Astrocyte (in vitro differentiated cells and primary cell): ENCODE measurements at regions not wholly inside any gene's neighbourhood (a gene's known extent, or its start where the extent isn't known, plus 50 kb on each side); places are given as distances from the start of the nearest gene placed in this dataset.
"Not testable (repeated sequence)": the region's sequence is repeated elsewhere in the genome, so short reads cannot be mapped to it uniquely, and the experiment has no call there.

Experiments used
- DNase-seq: peaks from one replicate; pipeline ENCODE4 v3.0.0-alpha.2; 2010; ENCODE audit warnings: low read depth
- FAIRE-seq: peaks from 2 replicates; lab custom pipeline; 2011; peaks lifted over from hg19 to GRCh38; lab: Jason Lieb, UNC
- H2AFZ ChIP-seq: 2 replicates; pipeline ENCODE4 v1.6.0; 2012; ENCODE audit warnings: low read depth, low read length, inconsistent platforms
- H3K27ac ChIP-seq: 2 replicates; pipeline ENCODE4 v1.5.1; 2011; ENCODE audit warnings: low read depth, low read length, inconsistent platforms
- H3K27me3 ChIP-seq: 2 replicates; pipeline ENCODE4 v1.6.0; 2011; ENCODE audit warnings: low read length, inconsistent platforms; ENCODE audit not compliant: insufficient read depth
- H3K36me3 ChIP-seq: 2 replicates; pipeline ENCODE4 v1.5.1; 2011; ENCODE audit warnings: low read length, inconsistent platforms; ENCODE audit not compliant: insufficient read depth
- H3K4me1 ChIP-seq: 2 replicates; pipeline ENCODE4 v1.5.1; 2011; ENCODE audit warnings: low read length, inconsistent platforms; ENCODE audit not compliant: insufficient read depth
- H3K4me2 ChIP-seq: 2 replicates; pipeline ENCODE4 v1.6.0; 2012; ENCODE audit warnings: low read length, inconsistent platforms
- H3K4me3 ChIP-seq: 2 replicates; pipeline ENCODE4 v1.5.1; 2011; ENCODE audit warnings: low read depth, mild to moderate bottlenecking, low read length, inconsistent platforms; ENCODE audit not compliant: insufficient read depth
- H3K79me2 ChIP-seq: 2 replicates; pipeline ENCODE4 v1.6.0; 2012; ENCODE audit warnings: mild to moderate bottlenecking, low read length, inconsistent platforms; ENCODE audit not compliant: insufficient read depth
- H3K9ac ChIP-seq: 2 replicates; pipeline ENCODE4 v1.6.0; 2012; ENCODE audit warnings: mild to moderate bottlenecking, low read length, inconsistent platforms
- H3K9me3 ChIP-seq: 2 replicates; pipeline ENCODE4 v1.5.1; 2012; ENCODE audit warnings: low read depth, mild to moderate bottlenecking, low read length, inconsistent platforms; ENCODE audit not compliant: insufficient read depth
- H4K20me1 ChIP-seq: 2 replicates; pipeline ENCODE4 v1.6.0; 2012; ENCODE audit warnings: low read length, inconsistent platforms; ENCODE audit not compliant: insufficient read depth
- H3K27ac Mint-ChIP-seq: one replicate; pipeline ENCODE4 v1.8.0; 2021; ENCODE audit warnings: mild to moderate bottlenecking, mixed read lengths; ENCODE audit not compliant: unreplicated experiment
- H3K27me3 Mint-ChIP-seq: one replicate; pipeline ENCODE4 v1.8.0; 2021; ENCODE audit warnings: low read depth, mixed read lengths; ENCODE audit not compliant: unreplicated experiment
- H3K36me3 Mint-ChIP-seq: one replicate; pipeline ENCODE4 v1.8.0; 2021; ENCODE audit warnings: low read depth, mixed read lengths; ENCODE audit not compliant: unreplicated experiment
- H3K4me1 Mint-ChIP-seq: one replicate; pipeline ENCODE4 v1.8.0; 2021; ENCODE audit warnings: low read depth, mixed read lengths; ENCODE audit not compliant: unreplicated experiment
- H3K4me3 Mint-ChIP-seq: one replicate; pipeline ENCODE4 v1.8.0; 2021; ENCODE audit warnings: mild to moderate bottlenecking, moderate library complexity, mixed read lengths; ENCODE audit not compliant: unreplicated experiment
- H3K9me3 Mint-ChIP-seq: one replicate; pipeline ENCODE4 v1.8.0; 2021; ENCODE audit warnings: mild to moderate bottlenecking, mixed read lengths; ENCODE audit not compliant: unreplicated experiment

GRCh38 chr12:9418669-9419041 lies 189.1 kb downstream of the KLRB1 start:
- H3K4me3 ChIP-seq, H3K9me3 ChIP-seq, H3K4me1 ChIP-seq, H3K4me1 Mint-ChIP-seq, H3K9ac ChIP-seq, H3K36me3 ChIP-seq, H3K4me2 ChIP-seq, H3K36me3 Mint-ChIP-seq, H3K27ac ChIP-seq, DNase-seq, H4K20me1 ChIP-seq, H3K79me2 ChIP-seq, H3K27me3 ChIP-seq, H3K27ac Mint-ChIP-seq, H3K4me3 Mint-ChIP-seq, H2AFZ ChIP-seq, FAIRE-seq, H3K9me3 Mint-ChIP-seq, H3K27me3 Mint-ChIP-seq: not testable (repeated sequence)

DNA sequence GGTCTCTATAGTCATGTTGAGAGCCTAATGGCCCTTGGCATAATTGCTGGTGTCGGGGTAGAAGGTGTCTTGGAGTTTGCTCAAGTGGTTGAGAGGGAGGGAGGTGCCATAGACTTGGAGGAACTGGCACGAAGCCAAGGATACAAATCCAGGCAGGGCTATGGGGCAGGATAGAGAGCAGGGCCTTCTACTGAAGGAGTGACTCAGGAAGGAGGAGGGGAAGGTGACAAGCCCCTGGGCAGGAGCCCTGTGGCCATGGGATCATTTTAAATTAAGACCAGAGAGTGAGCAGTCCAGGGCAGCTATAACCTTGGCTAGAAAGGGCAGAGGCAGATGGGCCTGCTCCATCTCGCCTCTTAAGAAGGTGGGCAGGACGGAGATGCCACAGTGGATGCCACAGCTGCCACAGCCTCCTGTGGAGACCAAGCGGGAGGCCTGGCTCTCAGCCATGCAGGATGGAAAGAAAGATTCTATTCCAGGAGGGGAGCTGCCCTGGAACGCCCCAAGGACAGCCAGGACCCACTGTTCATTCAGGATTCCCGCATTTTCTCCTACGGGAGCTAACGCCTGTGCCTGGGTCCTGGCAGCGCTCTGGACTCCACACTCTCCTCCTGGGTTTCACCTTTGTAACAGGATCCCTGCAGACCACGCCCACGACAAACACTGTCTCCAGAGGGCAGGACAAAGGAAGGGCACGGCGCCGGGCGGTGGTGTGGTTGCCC lies 189.6 kb downstream of the KLRB1 start:
- not testable (repeated sequence) for H3K27me3 Mint-ChIP-seq, H3K4me1 Mint-ChIP-seq

DNA sequence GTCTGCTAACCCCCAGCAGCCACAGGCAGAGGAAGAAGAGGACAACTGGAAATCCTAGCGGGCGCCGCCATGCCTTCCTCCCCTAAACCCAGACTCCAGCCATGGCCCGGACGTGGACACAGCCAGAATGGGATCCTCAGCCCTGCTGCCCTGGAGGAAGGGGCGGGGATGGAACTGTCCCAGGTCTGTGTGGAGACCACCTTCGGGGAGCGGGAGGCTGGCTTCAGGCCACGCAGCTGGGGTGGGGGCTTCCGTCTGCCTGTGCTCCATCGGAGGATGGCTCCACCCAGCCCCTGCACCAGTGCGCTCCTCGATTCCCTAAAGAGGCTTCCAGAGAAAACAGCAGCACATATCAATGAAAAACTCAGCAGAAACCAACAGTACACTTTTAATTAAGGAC lies 190.4 kb downstream of the KLRB1 start:
- H2AFZ ChIP-seq, H3K4me2 ChIP-seq, DNase-seq, H3K27ac Mint-ChIP-seq, H3K4me1 Mint-ChIP-seq, H3K9ac ChIP-seq, H3K4me3 ChIP-seq, FAIRE-seq, H3K36me3 ChIP-seq, H3K79me2 ChIP-seq, H3K9me3 ChIP-seq, H3K4me1 ChIP-seq, H3K36me3 Mint-ChIP-seq, H3K27ac ChIP-seq, H3K4me3 Mint-ChIP-seq, H3K9me3 Mint-ChIP-seq, H3K27me3 ChIP-seq, H4K20me1 ChIP-seq, H3K27me3 Mint-ChIP-seq: not testable (repeated sequence)

More for the DNA sequence above, 189.6 kb downstream of the KLRB1 start:
- not testable (repeated sequence) for H3K79me2 ChIP-seq, H3K36me3 Mint-ChIP-seq, H2AFZ ChIP-seq, H3K27ac Mint-ChIP-seq, H3K36me3 ChIP-seq, H3K4me3 ChIP-seq, H3K27ac ChIP-seq, H3K4me3 Mint-ChIP-seq, H4K20me1 ChIP-seq, DNase-seq, H3K9me3 ChIP-seq, H3K9me3 Mint-ChIP-seq, H3K4me1 ChIP-seq, H3K4me2 ChIP-seq, H3K27me3 ChIP-seq, H3K9ac ChIP-seq, FAIRE-seq

GRCh38 chr12:9416346-9416745 lies 191.4 kb downstream of the KLRB1 start:
- not testable (repeated sequence) for H2AFZ ChIP-seq, H3K9ac ChIP-seq, DNase-seq, H3K27me3 ChIP-seq, H3K27ac ChIP-seq, H3K27ac Mint-ChIP-seq, H4K20me1 ChIP-seq, H3K36me3 Mint-ChIP-seq, H3K9me3 ChIP-seq, H3K4me2 ChIP-seq, H3K79me2 ChIP-seq, H3K4me1 ChIP-seq, H3K36me3 ChIP-seq, H3K4me3 ChIP-seq, H3K9me3 Mint-ChIP-seq, H3K4me3 Mint-ChIP-seq, H3K4me1 Mint-ChIP-seq, H3K27me3 Mint-ChIP-seq, FAIRE-seq

- not testable (repeated sequence) for H3K36me3 Mint-ChIP-seq, H3K27me3 Mint-ChIP-seq, DNase-seq, H3K27ac Mint-ChIP-seq, H3K27ac ChIP-seq, H3K9me3 ChIP-seq, H3K4me1 ChIP-seq, H3K79me2 ChIP-seq, H3K4me1 Mint-ChIP-seq, H3K36me3 ChIP-seq, H3K4me3 ChIP-seq, H3K4me2 ChIP-seq, H3K9ac ChIP-seq, FAIRE-seq, H3K27me3 ChIP-seq, H3K4me3 Mint-ChIP-seq, H2AFZ ChIP-seq, H3K9me3 Mint-ChIP-seq, H4K20me1 ChIP-seq
Observed at GRCh38 chr12:9415898-9416297, 191.8 kb downstream of the KLRB1 start.

GRCh38 chr12:9413862-9414261 lies 193.9 kb downstream of the KLRB1 start:
- H3K9me3 Mint-ChIP-seq, H3K4me1 Mint-ChIP-seq, H3K9ac ChIP-seq, H3K36me3 Mint-ChIP-seq, H3K4me1 ChIP-seq, H2AFZ ChIP-seq, H3K27ac ChIP-seq, H3K9me3 ChIP-seq, H3K27me3 ChIP-seq, H3K27ac Mint-ChIP-seq, H3K4me2 ChIP-seq, H3K4me3 Mint-ChIP-seq, DNase-seq, H3K79me2 ChIP-seq, H3K36me3 ChIP-seq, FAIRE-seq, H3K4me3 ChIP-seq, H4K20me1 ChIP-seq, H3K27me3 Mint-ChIP-seq: not testable (repeated sequence)
